IPS-15b (cell line): ENCODE measurements at regions not wholly inside any gene's neighbourhood (a gene's known extent, or its start where the extent isn't known, plus 50 kb on each side); places are given as distances from the start of the nearest gene placed in this dataset.
A peak's percentile ranks its signal among the peaks of the same experiment; 100 is the strongest.

Experiments used
- H3K27me3 ChIP-seq: one replicate; pipeline ENCODE4 v1.6.1; 2013; ENCODE audit warnings: low read length; ENCODE audit not compliant: control insufficient read depth, insufficient read depth
- H3K36me3 ChIP-seq: one replicate; pipeline ENCODE4 v1.6.1; 2013; ENCODE audit warnings: low read length; ENCODE audit not compliant: control insufficient read depth, insufficient read depth
- H3K4me1 ChIP-seq: one replicate; pipeline ENCODE4 v1.6.1; 2013; ENCODE audit warnings: mild to moderate bottlenecking, low read length; ENCODE audit not compliant: control insufficient read depth, insufficient read depth
- H3K4me3 ChIP-seq: one replicate; pipeline ENCODE4 v1.5.1; 2013; ENCODE audit warnings: low read depth, low read length
- H3K9ac ChIP-seq: one replicate; pipeline ENCODE4 v1.6.1; 2013; ENCODE audit warnings: low read depth, mild to moderate bottlenecking, low read length
- H3K9me3 ChIP-seq: one replicate; pipeline ENCODE4 v1.6.1; 2013; ENCODE audit warnings: mild to moderate bottlenecking, low read length; ENCODE audit not compliant: control insufficient read depth, insufficient read depth

DNA sequence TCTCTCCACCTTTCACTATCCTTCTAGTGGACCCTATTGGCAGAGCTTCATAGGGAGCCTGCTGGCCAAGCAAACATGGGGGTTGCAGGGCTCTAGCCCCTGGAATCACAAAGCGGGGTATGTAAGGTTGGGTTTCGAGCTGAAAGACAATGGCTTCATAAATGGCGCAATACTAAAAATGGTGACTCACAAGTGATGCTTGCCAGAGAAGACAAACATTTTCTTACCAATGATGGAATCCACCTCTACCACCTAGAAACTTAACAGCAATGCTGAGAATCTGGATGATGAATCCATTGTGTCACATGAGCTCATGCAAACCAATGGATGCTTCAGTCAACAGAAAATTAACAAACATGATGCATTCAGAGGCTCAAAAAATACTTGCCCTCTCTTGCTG, 375.3 kb upstream of the PSMD7 start:
- Histone ChIP-seq H3K4me3 (no peak overlapping the region), H3K9ac (no peak overlapping the region), H3K4me1 (no peaks in the 10 kb centered on the region), H3K27me3 (no peaks in the 10 kb centered on the region), H3K36me3 (no peaks in the 10 kb centered on the region), H3K9me3 (no peaks in the 10 kb centered on the region)

- Histone ChIP-seq H3K4me3 (no peak overlapping the region), H3K9me3 (no peaks in the 10 kb centered on the region), H3K36me3 (no peaks in the 10 kb centered on the region), H3K9ac (no peak overlapping the region), H3K4me1 (peaks cover 3% of the 10 kb centered on the region), H3K27me3 (no peaks in the 10 kb centered on the region)
These were observed 379.6 kb upstream of the PSMD7 start for GRCh38 chr16:73916829-73917594.

GRCh38 chr16:73915935-73916334, 380.7 kb upstream of the PSMD7 start:
- Histone ChIP-seq H3K36me3 (no peaks in the 10 kb centered on the region), H3K4me3 (no peak overlapping the region), H3K27me3 (no peaks in the 10 kb centered on the region), H3K9me3 (no peaks in the 10 kb centered on the region), H3K9ac (no peak overlapping the region), H3K4me1 (peaks cover 3% of the 10 kb centered on the region)

DNA sequence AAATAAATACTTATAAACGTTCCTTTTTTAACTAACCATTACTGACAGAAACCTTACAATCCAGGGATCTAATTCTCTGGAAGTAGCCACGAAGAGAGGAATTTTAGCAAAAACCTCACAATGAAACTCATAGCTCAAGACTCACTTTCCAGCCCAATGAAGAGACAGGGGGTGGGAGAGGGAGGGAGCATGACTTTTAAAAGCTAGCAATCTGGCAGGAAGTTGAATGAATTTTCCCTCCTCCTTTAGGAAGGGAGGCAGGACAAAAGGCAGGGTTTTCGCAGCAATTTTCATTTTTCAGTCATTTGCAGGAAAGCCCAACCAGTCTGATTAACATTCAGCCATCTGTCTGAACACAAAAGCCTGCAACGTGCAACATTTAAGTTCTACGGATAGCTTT, 381.5 kb upstream of the PSMD7 start:
- no peak overlapping the region for H3K4me3 ChIP-seq
- H3K27me3 ChIP-seq = no peaks in the 10 kb centered on the region

DNA sequence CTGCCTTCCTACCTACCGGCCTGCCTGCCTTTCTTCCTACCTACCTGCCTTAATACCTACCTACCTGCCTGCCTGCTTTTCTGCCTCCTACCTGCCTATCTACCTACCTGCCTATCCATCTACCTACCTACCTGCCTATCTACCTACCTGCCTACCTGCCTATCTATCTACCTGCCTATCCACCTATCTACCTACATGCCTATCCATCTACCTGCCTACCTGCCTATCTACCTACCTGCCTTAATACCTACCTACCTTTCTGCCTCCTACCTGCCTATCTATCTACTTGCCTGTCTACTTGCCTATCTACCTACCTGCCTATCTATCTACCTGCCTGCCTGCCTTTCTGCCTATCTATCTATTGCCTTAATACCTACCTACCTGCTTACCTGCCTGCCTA, 383.8 kb upstream of the PSMD7 start:
- Histone ChIP-seq H3K36me3 (no peaks in the 10 kb centered on the region), H3K9me3 (no peaks in the 10 kb centered on the region), H3K27me3 (no peaks in the 10 kb centered on the region), H3K4me3 (no peak overlapping the region), H3K4me1 (peaks cover 3% of the 10 kb centered on the region), H3K9ac (no peak overlapping the region)

More for the DNA sequence above, 381.5 kb upstream of the PSMD7 start:
- Histone ChIP-seq H3K9me3 (no peaks in the 10 kb centered on the region), H3K4me1 (peaks cover 3% of the 10 kb centered on the region), H3K36me3 (no peaks in the 10 kb centered on the region), H3K9ac (no peak overlapping the region)

- Histone ChIP-seq H3K36me3 (no peaks in the 10 kb centered on the region), H3K27me3 (no peaks in the 10 kb centered on the region), H3K4me1 (peaks cover 3% of the 10 kb centered on the region)
These were observed 384.3 kb upstream of the PSMD7 start for GRCh38 chr16:73912281-73912680.

GRCh38 chr16:73909529-73910035, 387.0 kb upstream of the PSMD7 start:
- Histone ChIP-seq H3K4me1 (no peaks in the 10 kb centered on the region), H3K4me3 (no peak overlapping the region), H3K27me3 (no peaks in the 10 kb centered on the region), H3K36me3 (no peaks in the 10 kb centered on the region), H3K9me3 (no peaks in the 10 kb centered on the region), H3K9ac (no peak overlapping the region)

More at GRCh38 chr16:73912281-73912680, 384.3 kb upstream of the PSMD7 start:
- H3K9me3 ChIP-seq = no peaks in the 10 kb centered on the region
- no peak overlapping the region for H3K4me3 ChIP-seq
- H3K9ac ChIP-seq = no peak overlapping the region

DNA sequence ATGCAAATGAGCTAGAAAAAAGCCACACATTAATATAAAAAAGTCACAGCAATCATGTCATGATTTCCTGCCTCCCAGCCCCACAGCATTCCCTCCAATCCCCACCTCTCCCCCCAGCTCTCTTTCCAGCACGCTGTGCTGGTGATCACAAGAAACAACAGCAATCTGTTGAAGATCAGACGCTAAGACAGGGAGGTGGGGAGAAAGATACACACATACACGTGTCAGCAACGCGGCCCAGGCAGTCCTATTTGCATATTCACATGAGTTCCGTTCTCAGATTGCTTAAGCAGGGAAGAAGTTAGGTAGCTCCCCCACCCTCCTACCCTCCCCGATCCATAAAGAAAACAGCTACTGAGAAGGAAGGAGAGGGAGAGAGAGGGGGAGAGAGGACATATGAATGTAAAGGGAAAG, 405.5 kb upstream of the PSMD7 start:
- Histone ChIP-seq H3K9me3 (no peaks in the 10 kb centered on the region), H3K36me3 (no peaks in the 10 kb centered on the region), H3K4me3 (peak overlapping the region; percentile 51), H3K9ac (no peak overlapping the region), H3K4me1 (peaks cover 14% of the 10 kb centered on the region), H3K27me3 (peaks cover 2% of the 10 kb centered on the region)

- Histone ChIP-seq H3K4me1 (peaks cover 14% of the 10 kb centered on the region), H3K4me3 (peak overlapping the region; percentile 51), H3K27me3 (peaks cover 2% of the 10 kb centered on the region), H3K9ac (no peak overlapping the region), H3K36me3 (no peaks in the 10 kb centered on the region), H3K9me3 (no peaks in the 10 kb centered on the region)
These were observed 406.2 kb upstream of the PSMD7 start for GRCh38 chr16:73890186-73891128.

DNA sequence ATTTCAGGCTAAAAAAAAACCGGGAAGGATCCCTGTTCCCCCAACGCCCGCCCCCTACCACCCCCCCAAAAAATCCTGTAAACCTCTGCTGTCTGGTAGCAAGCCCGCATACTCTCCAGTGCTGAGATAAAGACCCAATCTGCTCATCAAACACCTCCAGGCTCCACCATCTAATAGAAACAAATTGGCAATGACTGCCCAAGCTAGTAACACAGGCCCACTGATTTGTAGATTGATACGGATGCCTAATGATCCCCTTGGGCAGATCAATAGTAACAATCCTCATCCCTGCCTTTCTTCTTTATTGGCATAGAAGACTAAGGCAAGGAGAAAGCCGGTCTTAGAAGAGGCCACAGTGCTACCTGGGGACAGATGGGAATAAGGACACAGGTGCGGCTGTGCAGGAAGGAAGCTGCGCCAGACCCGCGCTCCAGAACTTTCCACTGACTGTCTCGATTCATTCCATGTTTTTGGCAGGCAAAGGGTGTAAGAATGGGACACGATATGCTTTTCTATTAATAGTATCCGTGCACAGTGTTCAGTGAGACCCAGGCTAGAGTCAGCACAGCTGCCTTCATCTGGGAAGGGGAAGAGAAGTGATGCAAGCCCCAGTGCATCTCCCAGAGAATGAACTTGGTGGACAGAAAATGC, 407.6 kb upstream of the PSMD7 start:
- H3K27me3 ChIP-seq = peaks cover 2% of the 10 kb centered on the region
- H3K4me1 ChIP-seq = peaks cover 14% of the 10 kb centered on the region
- H3K4me3 ChIP-seq = no peak overlapping the region

DNA sequence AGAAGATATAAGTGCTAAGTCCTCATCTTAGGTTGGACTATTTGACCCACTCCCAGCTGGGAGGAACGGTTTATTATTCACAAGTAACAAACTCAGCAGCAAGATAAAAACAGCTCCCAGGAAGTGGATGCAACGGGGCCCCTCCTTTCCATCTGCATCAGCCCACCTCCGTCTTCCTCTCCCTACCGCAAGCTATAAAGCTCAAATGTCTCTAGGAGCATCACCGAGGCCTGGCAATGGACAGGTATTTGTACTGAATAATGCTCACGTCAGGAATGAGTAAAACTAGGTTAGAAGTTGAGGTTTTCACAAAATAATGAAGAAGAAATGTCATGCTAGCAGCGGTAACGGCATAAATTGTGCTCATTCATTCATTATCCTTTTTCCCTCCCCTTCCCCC, 408.7 kb upstream of the PSMD7 start:
- Histone ChIP-seq H3K4me3 (peak overlapping the region; percentile 7), H3K9ac (no peak overlapping the region), H3K36me3 (no peaks in the 10 kb centered on the region), H3K9me3 (no peaks in the 10 kb centered on the region), H3K27me3 (peaks cover 2% of the 10 kb centered on the region), H3K4me1 (peaks cover 14% of the 10 kb centered on the region)

More for the DNA sequence above, 407.6 kb upstream of the PSMD7 start:
- Histone ChIP-seq H3K9ac (no peak overlapping the region), H3K36me3 (no peaks in the 10 kb centered on the region), H3K9me3 (no peaks in the 10 kb centered on the region)
